ENCODE measurements at regions not wholly inside any gene's neighbourhood (a gene's known extent, or its start where the extent isn't known, plus 50 kb on each side); places are given as distances from the start of the nearest gene placed in this dataset.

- 76 to 80% methylated on average over 4 of the region's 4 CpGs for WGBS, 2 donors
Measured at GRCh38 chr19:13669780-13670355, 94.5 kb upstream of the MRI1 start.

GRCh38 chr19:13668964-13669363, 95.4 kb upstream of the MRI1 start:
- 90 to 92% methylated on average over 9 of the region's 9 CpGs for WGBS, 2 donors
- ATAC-seq (ENCODE audit: low FRiP score in 2 of 2) (no peak), DNase-seq (no peak)
- Histone ChIP-seq H3K4me3 (no peak overlapping the region), H3K27ac (no peak overlapping the region), H3K27me3 (no peaks in the 10 kb centered on the region), H3K36me3 (no peaks in the 10 kb centered on the region), H3K9me3 (no peaks in the 10 kb centered on the region), H3K4me1 (no peaks in the 10 kb centered on the region)
- TF ChIP-seq CTCF (IDR thresholded peaks at IDR 0.05) (no peak), EP300 (IDR thresholded peaks at IDR 0.05) (no peak), POLR2AphosphoS5 (IDR thresholded peaks at IDR 0.05) (no peak), POLR2A (IDR thresholded peaks at IDR 0.05) (no peak)

More at GRCh38 chr19:13669780-13670355, 94.5 kb upstream of the MRI1 start:
- no peaks in the 10 kb centered on the region for H3K9me3 ChIP-seq
- ATAC-seq (ENCODE audit: low FRiP score in 2 of 2) (no peak), DNase-seq (no peak)
- no peaks in the 10 kb centered on the region for H3K27me3 ChIP-seq
- no peak for TF ChIP-seq EP300 (IDR thresholded peaks at IDR 0.05)
- no peak for TF ChIP-seq CTCF (IDR thresholded peaks at IDR 0.05)
- no peak for TF ChIP-seq POLR2A (IDR thresholded peaks at IDR 0.05)
- TF ChIP-seq POLR2AphosphoS5 (IDR thresholded peaks at IDR 0.05) = no peak
- H3K4me3 ChIP-seq = no peak overlapping the region
- no peak overlapping the region for H3K27ac ChIP-seq
- no peaks in the 10 kb centered on the region for H3K36me3 ChIP-seq
- no peaks in the 10 kb centered on the region for H3K4me1 ChIP-seq

GRCh38 chr19:13666165-13666564, 98.2 kb upstream of the MRI1 start:
- WGBS, 2 donors = 77 to 79% methylated on average over 13 to 15 of the region's 15 CpGs
- ATAC-seq (ENCODE audit: low FRiP score in 2 of 2) (no peak), DNase-seq (peak in 1 of 2 donors; percentile 5)
- TF ChIP-seq CTCF (IDR thresholded peaks at IDR 0.05) = no peak
- TF ChIP-seq POLR2AphosphoS5 (IDR thresholded peaks at IDR 0.05) = no peak
- Histone ChIP-seq H3K27me3 (no peaks in the 10 kb centered on the region), H3K36me3 (no peaks in the 10 kb centered on the region), H3K27ac (no peak overlapping the region), H3K4me1 (no peaks in the 10 kb centered on the region), H3K9me3 (no peaks in the 10 kb centered on the region), H3K4me3 (no peak overlapping the region)

DNA sequence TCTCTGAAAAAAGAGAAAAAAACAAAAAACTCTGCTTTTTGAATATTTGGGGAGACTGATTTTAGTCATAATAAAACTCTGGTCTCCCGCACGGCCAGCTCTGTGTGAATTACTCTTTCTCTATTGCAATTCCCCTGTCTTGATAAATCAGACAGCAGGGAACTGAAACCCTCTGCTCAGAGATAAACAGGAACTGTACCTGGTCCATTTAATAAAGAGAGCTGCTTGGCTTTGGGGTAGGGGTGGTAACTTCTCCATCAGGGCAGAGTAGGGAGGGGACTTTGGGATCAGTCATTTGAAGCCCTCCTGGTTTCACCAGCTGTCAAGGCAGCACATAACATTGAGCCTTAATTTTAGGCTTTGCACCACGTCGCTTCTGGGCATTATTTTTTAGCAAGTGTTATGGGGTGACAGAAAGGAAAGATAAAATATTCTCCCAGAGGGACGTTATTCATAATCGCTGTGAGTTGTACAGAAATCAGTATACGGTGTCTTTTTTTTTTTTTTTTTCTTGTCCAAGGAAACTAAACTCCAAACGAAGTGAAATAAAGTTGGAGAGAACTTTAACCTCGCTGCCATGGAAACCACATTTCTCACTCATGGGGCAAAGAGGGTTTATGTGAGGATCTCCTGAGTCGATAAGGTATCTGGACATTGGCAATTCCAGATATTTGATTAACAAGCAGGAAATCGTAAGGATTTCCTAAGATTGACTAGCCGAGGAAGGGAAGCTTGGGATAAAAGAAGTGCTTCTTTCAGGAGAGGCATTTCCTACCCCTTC, 99.0 kb upstream of the MRI1 start:
- ATAC-seq (ENCODE audit: low FRiP score in 2 of 2) = no peak
- H3K27ac ChIP-seq = no peak overlapping the region
- no peak for TF ChIP-seq CTCF (IDR thresholded peaks at IDR 0.05)
- no peak for DNase-seq
- no peaks in the 10 kb centered on the region for H3K36me3 ChIP-seq
- H3K4me3 ChIP-seq = no peak overlapping the region
- H3K4me1 ChIP-seq = no peaks in the 10 kb centered on the region
- WGBS, 2 donors = 67 to 69% methylated on average over 12 of the region's 12 CpGs
- H3K9me3 ChIP-seq = no peaks in the 10 kb centered on the region
- no peaks in the 10 kb centered on the region for H3K27me3 ChIP-seq
